Muscle of leg (tissue), 3 donors: ENCODE measurements at regions not wholly inside any gene's neighbourhood (a gene's known extent, or its start where the extent isn't known, plus 50 kb on each side); places are given as distances from the start of the nearest gene placed in this dataset.
"Not testable (repeated sequence)": the region's sequence is repeated elsewhere in the genome, so short reads cannot be mapped to it uniquely, and the experiment has no call there.

Source experiments
- DNase-seq: peaks from one replicate; pipeline ENCODE4 v3.0.0; 2013
- H3K27ac ChIP-seq: one replicate; pipeline ENCODE4 v1.5.1; 2013; ENCODE audit warnings: mild to moderate bottlenecking, low read length, control low read depth
- H3K27me3 ChIP-seq: one replicate; pipeline ENCODE4 v1.6.1; 2013; ENCODE audit warnings: low read length; ENCODE audit not compliant: control insufficient read depth, insufficient read depth
- H3K36me3 ChIP-seq: one replicate; pipeline ENCODE4 v1.6.1; 2013; ENCODE audit warnings: low read length; ENCODE audit not compliant: control insufficient read depth, insufficient read depth
- H3K4me1 ChIP-seq: one replicate; pipeline ENCODE4 v1.6.1; 2013; ENCODE audit warnings: low read length; ENCODE audit not compliant: control insufficient read depth, insufficient read depth
- H3K4me3 ChIP-seq: one replicate; pipeline ENCODE4 v1.5.1; 2013; ENCODE audit warnings: low read length, control low read depth
- H3K9me3 ChIP-seq: replicated peaks from 2 replicates; pipeline ENCODE4 v1.6.1; 2013; ENCODE audit warnings: low read depth, low read length; ENCODE audit not compliant: control insufficient read depth
- WGBS: methylation state at CpG from one replicate; pipeline ENCODE4 v1.1.5; 2013; ENCODE audit warnings: missing lambda C conversion rate; ENCODE audit not compliant: insufficient coverage; 5-methylcytosine and 5-hydroxymethylcytosine counted together

DNA sequence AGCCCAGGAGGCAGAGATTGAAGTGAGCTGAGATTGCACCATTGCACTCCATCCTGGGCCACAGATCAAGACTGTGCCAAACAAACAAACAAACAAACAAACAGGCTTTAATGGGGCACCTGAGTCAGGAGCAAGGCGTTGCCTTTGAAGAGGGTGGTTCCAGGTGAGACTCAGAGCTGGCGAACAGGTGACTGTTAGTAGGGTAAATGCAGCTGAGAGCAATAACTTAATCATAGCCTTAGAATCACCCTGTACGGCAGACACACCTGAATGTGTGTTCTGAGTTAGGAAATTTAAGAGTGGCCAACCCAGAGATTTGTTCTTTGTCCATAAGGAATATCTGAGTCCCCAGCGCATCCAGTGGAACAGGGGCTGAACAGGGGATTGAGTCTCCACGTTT is 440.4 kb downstream of the RPS6KC1 start:
- WGBS, result 100% methylated on average over 1 of the region's 5 CpGs

DNA sequence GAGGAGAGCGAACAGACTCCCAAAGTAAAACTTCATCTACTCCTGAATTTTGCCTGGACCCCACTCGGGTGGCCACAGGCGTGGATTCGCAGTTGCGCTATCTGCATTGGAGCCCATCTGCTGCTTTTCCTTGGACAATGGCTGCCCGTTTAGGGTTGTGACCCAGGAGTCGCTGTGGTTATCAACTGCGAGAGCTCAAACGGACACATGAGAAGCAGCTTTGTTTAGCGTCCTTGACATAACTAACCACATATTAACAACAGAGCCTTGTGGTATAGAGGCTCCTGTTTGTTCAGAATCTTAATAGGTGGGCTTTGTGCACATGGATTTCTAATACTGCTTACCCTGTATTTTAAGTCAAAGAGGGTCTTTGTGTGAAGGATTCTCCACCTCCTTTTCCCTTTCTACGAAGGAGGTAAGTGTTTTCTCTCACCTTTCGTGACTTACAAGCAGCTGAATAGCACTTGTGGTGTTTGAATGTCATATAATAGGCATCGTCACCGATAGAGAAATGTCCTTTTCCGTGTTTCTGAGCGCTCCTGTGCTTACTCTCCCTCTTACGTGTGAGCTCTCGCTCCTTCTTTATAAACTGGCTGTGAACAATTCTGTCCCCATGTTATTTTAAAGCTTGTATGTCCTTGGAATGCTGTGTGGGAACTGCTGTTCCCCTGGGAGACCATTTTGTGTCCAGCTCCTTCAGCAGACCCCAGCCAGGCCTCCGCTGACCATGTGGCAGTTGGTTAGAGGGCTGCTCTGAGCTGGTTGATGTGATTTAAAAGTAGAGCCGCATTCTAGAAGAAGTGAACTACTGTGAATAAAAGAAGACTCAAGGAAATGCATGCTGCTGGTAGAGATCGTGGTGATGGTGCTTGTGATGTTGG is 441.4 kb downstream of the RPS6KC1 start:
- Histone ChIP-seq H3K36me3 (no peaks in the 10 kb centered on the region), H3K4me3 (no peak overlapping the region), H3K9me3 (no peaks in the 10 kb centered on the region), H3K4me1 (no peaks in the 10 kb centered on the region), H3K27me3 (no peaks in the 10 kb centered on the region), H3K27ac (no peak overlapping the region)
- DNase-seq, result no peak
- 83% methylated on average over 14 of the region's 21 CpGs for WGBS

More for the DNA sequence above, 440.4 kb downstream of the RPS6KC1 start:
- Histone ChIP-seq H3K4me3 (no peak overlapping the region), H3K9me3 (no peaks in the 10 kb centered on the region), H3K36me3 (no peaks in the 10 kb centered on the region), H3K4me1 (no peaks in the 10 kb centered on the region), H3K27ac (no peak overlapping the region), H3K27me3 (no peaks in the 10 kb centered on the region)
- no peak for DNase-seq

DNA sequence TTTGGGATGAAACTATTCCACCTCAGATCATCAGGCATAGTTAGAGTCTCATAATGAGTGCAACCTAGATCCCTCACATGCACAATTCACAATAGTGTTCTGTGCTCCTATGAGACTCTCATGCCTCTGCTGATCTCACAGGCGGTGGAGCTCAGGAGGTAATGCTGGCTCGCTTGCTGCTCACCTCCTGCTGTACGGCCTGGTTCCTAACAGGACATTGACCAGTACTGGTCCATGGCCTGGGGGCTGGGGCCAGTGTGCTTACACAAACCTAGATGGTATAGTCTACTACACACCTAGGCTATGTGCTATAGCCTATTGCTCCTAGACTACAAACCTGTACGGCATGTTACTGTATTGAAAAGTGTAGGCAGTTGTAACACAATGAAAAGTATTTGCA is 448.4 kb downstream of the RPS6KC1 start:
- no peak overlapping the region for H3K27ac ChIP-seq
- H3K4me1 ChIP-seq, result no peaks in the 10 kb centered on the region
- H3K36me3 ChIP-seq, result no peaks in the 10 kb centered on the region
- DNase-seq, result no peak
- 100% methylated on average over 1 of the region's 4 CpGs for WGBS
- no peak overlapping the region for H3K4me3 ChIP-seq
- H3K27me3 ChIP-seq, result no peaks in the 10 kb centered on the region
- H3K9me3 ChIP-seq, result no peaks in the 10 kb centered on the region

DNA sequence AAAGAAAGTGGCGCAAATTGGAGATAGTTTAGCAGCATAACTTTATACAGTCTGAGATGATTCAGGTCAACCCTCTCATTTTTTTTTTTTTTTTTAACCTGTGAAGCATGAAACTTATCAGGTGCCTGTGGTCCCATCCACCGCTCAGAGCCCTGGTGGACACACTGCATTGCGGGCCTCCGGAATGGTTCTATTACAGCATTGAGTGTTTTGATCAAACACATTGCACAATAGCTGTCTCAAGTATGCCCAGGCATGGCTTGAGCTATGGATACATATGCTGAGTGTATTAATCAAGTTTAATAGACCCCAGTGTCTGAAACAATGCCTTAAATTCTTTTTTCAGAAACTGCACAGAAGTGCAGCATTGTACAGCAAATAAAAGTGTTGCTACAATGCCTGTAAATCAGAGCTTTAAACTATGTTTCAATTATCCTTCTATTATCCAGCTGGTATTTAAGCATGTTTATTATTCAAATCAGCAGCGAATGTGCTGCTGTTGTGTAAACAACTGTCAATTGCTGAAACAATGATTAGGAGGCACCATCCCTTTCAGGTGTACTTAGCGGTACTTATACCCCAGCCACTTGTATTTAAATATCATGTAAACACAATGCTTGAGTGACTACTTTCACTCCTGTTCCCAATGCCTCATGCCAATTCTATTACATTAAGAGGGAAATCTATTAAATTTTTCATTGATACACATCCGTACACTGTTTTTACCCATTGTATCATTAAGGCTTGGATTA is 456.6 kb downstream of the RPS6KC1 start:
- Histone ChIP-seq H3K9me3 (peaks cover 2% of the 10 kb centered on the region), H3K36me3 (no peaks in the 10 kb centered on the region), H3K4me3 (no peak overlapping the region), H3K4me1 (no peaks in the 10 kb centered on the region), H3K27ac (no peak overlapping the region), H3K27me3 (no peaks in the 10 kb centered on the region)
- DNase-seq, result no peak
- no CpG with 5 or more reads among the region's 7 CpGs for WGBS

DNA sequence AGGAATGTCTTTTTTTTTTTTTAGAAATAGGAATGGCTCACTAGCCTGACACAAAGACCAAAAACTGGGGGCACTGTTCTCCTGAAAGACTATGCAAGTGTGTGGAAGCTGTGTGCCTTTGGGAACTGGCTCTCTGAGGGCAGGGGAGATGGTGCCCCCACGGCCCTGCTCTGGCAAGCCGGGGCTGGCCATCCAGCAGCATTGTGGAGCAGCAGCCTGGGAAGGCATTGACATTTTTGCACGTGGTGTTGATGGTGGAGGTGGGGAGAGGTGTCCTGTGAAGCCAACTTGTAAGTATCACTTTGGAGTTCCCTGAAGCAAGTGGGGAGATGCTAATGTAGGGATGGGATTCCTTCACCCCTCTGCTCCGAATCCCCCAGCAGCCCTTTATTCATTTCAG is 460.1 kb downstream of the RPS6KC1 start:
- Histone ChIP-seq H3K4me1 (no peaks in the 10 kb centered on the region), H3K9me3 (no peaks in the 10 kb centered on the region), H3K27ac (no peak overlapping the region), H3K36me3 (no peaks in the 10 kb centered on the region), H3K27me3 (no peaks in the 10 kb centered on the region), H3K4me3 (no peak overlapping the region)
- DNase-seq, result no peak
- 41% methylated on average over 3 of the region's 4 CpGs for WGBS

DNA sequence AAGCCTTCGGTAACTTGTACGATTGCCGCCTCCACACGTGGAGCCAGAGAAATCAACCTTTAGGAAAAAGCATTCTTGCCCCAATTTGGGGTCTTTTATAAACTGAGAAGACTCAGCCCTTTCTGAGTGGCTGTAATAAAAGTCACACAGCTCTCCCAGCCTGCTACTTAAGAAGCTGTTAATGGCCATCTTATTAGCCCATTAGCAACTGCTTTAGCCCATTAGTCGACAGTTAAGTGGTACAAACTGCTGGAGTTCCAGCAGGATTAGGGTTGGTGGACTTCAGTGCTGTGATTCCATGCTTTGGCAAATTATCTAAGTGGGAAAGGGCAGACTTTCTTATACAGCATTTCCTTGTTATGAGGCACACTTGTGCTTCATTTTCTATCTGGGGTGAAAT is 461.3 kb downstream of the RPS6KC1 start:
- no peaks in the 10 kb centered on the region for H3K9me3 ChIP-seq
- H3K36me3 ChIP-seq, result no peaks in the 10 kb centered on the region
- no peaks in the 10 kb centered on the region for H3K27me3 ChIP-seq
- H3K27ac ChIP-seq, result no peak overlapping the region
- 73% methylated on average over 4 of the region's 5 CpGs for WGBS
- no peaks in the 10 kb centered on the region for H3K4me1 ChIP-seq
- H3K4me3 ChIP-seq, result no peak overlapping the region
- no peak for DNase-seq

DNA sequence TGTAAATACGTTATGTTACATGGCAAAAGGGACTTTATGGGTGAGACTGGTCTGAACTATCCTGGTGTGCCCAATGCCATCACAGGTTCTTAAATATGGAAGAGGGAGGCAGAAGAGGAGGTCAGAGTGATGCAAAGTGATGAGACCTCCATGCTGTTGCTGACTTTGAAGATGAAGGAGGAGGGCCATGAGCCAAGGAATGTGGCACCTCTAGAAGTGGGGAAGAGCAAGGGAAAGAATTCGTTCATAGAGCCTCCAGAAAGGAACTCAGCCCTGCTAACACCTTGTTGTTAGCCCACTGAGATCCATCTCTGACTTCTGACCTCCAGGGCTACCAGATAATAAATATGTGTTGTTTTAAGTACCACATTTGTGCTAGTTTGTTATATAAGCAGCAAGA is 462.0 kb downstream of the RPS6KC1 start:
- Histone ChIP-seq H3K36me3 (no peaks in the 10 kb centered on the region), H3K9me3 (no peaks in the 10 kb centered on the region), H3K4me3 (no peak overlapping the region), H3K4me1 (no peaks in the 10 kb centered on the region), H3K27ac (no peak overlapping the region), H3K27me3 (no peaks in the 10 kb centered on the region)
- 67% methylated on average over 1 of the region's 2 CpGs for WGBS
- DNase-seq, result no peak

DNA sequence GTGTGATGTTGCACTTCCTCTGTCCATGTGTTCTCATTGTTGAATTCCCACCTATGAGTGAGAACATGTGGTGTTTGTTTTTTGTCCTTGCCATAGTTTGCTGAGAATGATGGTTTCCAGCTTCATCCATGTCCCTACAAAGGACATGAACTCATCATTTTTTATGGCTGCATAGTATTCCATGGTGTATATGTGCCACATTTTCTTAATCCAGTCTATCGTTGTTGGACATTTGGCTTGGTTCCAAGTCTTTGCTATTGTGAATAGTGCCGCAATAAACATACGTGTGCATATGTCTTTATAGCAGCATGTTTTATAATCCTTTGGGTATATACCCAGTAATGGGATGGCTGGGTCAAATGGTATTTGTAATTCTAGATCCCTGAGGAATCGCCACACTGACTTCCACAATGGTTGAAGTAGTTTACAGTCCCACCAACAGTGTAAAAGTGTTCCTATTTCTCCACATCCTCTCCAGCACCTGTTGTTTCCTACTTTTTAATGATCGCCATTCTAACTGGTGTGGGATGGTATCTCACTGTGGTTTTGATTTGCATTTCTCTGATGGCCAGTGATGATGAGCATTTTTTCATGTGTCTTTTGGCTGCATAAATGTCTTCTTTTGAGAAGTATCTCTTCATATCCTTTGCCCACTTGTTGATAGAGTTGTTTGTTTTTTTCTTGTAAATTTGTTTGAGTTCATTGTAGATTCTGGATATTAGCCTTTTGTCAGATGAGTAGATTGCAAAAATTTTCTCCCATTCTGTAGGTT is 463.6 kb downstream of the RPS6KC1 start:
- WGBS, result no CpG with 5 or more reads among the region's 5 CpGs
- DNase-seq, H3K36me3 ChIP-seq, H3K9me3 ChIP-seq, H3K4me3 ChIP-seq, H3K27me3 ChIP-seq, H3K4me1 ChIP-seq, H3K27ac ChIP-seq: not testable (repeated sequence)

DNA sequence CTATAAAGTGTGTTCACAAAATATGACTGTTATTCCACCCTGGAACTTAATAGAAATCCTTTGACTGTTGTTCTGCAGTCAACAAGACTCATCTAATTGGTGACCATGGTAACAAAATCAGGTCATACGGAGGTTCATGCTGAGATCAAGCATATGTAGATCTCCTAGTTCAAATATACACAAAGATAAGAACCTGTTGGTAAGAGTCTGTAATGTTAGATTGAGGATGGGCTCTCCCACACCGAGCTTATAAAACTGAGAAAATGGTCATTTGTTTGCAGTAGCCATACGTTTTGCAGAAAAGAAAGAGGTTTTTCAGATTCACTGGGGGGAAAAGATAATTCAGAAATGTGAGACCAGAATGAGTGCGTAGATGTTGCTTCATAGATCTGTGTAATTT is 468.1 kb downstream of the RPS6KC1 start:
- Histone ChIP-seq H3K27ac (no peak overlapping the region), H3K27me3 (no peaks in the 10 kb centered on the region), H3K36me3 (no peaks in the 10 kb centered on the region), H3K4me3 (no peak overlapping the region), H3K9me3 (peaks cover 5% of the 10 kb centered on the region), H3K4me1 (no peaks in the 10 kb centered on the region)
- no peak for DNase-seq
- 49% methylated on average over 2 of the region's 4 CpGs for WGBS

DNA sequence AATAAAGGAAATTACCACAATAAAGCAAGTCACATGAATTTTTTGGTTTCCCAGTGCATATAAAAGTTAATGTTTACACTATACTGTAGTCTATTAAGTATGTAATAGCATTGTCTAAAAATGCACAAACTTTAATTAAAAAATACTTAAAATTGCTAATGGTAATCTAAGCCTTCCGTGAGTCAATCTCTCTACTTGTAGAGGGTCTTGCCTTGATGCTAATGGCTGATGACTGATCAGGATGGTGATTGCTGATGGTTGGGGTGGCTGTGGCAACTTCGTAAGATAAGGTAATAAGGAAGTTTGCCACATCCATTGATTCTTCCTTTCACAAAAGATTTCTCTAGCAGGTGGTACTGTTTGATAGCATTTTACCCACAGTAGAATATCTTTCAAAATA is 466.6 kb upstream of the PROX1 start:
- Histone ChIP-seq H3K4me3 (no peak overlapping the region), H3K27ac (no peak overlapping the region)

More for the DNA sequence above, 466.6 kb upstream of the PROX1 start:
- Histone ChIP-seq H3K4me1 (no peaks in the 10 kb centered on the region), H3K36me3 (no peaks in the 10 kb centered on the region), H3K27me3 (no peaks in the 10 kb centered on the region), H3K9me3 (peaks cover 5% of the 10 kb centered on the region)
- DNase-seq, result no peak
- no CpG with 5 or more reads among the region's 2 CpGs for WGBS
